ENCODE measurements at regions not wholly inside any gene's neighbourhood (a gene's known extent, or its start where the extent isn't known, plus 50 kb on each side); places are given as distances from the start of the nearest gene placed in this dataset.

DNA sequence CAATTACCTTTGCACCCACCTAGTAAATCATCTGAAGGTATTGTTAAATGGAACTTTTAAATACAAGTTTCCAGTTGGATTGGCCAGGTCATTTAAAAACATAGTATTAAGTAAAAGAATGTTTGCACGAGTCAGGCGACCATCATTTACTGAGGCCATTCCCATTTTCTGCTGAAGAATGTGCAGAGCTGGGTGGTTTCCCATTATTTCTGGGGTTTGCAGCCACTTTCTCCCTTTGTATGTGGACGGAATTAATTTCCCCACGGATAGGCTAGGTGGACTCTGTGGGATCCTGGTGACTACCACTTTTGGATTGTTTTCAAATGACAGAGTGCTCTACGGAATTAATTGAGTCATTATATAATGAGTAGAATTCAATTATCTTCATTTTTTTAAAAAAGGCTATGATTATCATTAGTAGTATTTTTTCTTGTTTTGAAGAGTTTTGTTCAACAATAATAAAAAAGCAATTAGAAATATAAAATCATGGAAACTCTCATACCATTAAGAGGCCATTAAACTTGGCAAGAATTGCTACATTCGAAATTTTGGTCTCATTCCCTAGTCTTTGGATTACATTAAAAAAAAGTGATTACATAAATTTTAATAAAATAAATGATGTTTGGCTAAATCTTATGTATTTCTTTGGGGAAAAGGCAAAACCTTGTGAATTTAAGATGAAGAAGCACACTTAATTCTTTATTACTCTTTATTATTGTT, 120.4 kb upstream of the FZD8 start:
- H3K9me3 ChIP-seq (ENCODE audit: control insufficient read depth in 2 of 2, insufficient read depth in 1 of 2, low read depth in 1 of 2, low read length in 1 of 2): no peaks in the 10 kb centered on the region
- peaks cover 0 to 2% of the 10 kb centered on the region in 2 donors for H3K4me1 ChIP-seq (ENCODE audit: control insufficient read depth in 2 of 2, insufficient read depth in 2 of 2, low read length in 1 of 2)
- no peaks in the 10 kb centered on the region for H3K27me3 ChIP-seq (ENCODE audit: control insufficient read depth in 1 of 2, insufficient read depth in 2 of 2, low read length in 2 of 2)
- no peak overlapping the region for H3K4me3 ChIP-seq (ENCODE audit: low read depth in 1 of 2, low read length in 2 of 2)
- H3K36me3 ChIP-seq (ENCODE audit: control insufficient read depth in 2 of 2, insufficient read depth in 2 of 2, low read length in 1 of 2): no peaks in the 10 kb centered on the region
- 78 to 81% methylated on average over 6 of the region's 6 CpGs for WGBS, 2 donors
- H3K27ac ChIP-seq (ENCODE audit: low read depth in 2 of 2, low read length in 1 of 2): no peak overlapping the region

- no peaks in the 10 kb centered on the region for H3K9me3 ChIP-seq (ENCODE audit: control insufficient read depth in 2 of 2, insufficient read depth in 1 of 2, low read depth in 1 of 2, low read length in 1 of 2)
- no peaks in the 10 kb centered on the region for H3K4me1 ChIP-seq (ENCODE audit: control insufficient read depth in 2 of 2, insufficient read depth in 2 of 2, low read length in 1 of 2)
- H3K4me3 ChIP-seq (ENCODE audit: low read depth in 1 of 2, low read length in 2 of 2): no peak overlapping the region
- H3K27ac ChIP-seq (ENCODE audit: low read depth in 2 of 2, low read length in 1 of 2): no peak overlapping the region
- no peaks in the 10 kb centered on the region for H3K27me3 ChIP-seq (ENCODE audit: control insufficient read depth in 1 of 2, insufficient read depth in 2 of 2, low read length in 2 of 2)
- H3K36me3 ChIP-seq (ENCODE audit: control insufficient read depth in 2 of 2, insufficient read depth in 2 of 2, low read length in 1 of 2): no peaks in the 10 kb centered on the region
- WGBS, 2 donors: 80 to 88% methylated on average over 9 of the region's 9 CpGs
Observed at GRCh38 chr10:35758076-35758475, 116.0 kb upstream of the FZD8 start.

- Histone ChIP-seq H3K36me3 (ENCODE audit: control insufficient read depth in 2 of 2, insufficient read depth in 2 of 2, low read length in 1 of 2) (no peaks in the 10 kb centered on the region), H3K4me3 (ENCODE audit: low read depth in 1 of 2, low read length in 2 of 2) (no peak overlapping the region), H3K27ac (ENCODE audit: low read depth in 2 of 2, low read length in 1 of 2) (no peak overlapping the region), H3K9me3 (ENCODE audit: control insufficient read depth in 2 of 2, insufficient read depth in 1 of 2, low read depth in 1 of 2, low read length in 1 of 2) (no peaks in the 10 kb centered on the region), H3K4me1 (ENCODE audit: control insufficient read depth in 2 of 2, insufficient read depth in 2 of 2, low read length in 1 of 2) (no peaks in the 10 kb centered on the region), H3K27me3 (ENCODE audit: control insufficient read depth in 1 of 2, insufficient read depth in 2 of 2, low read length in 2 of 2) (no peaks in the 10 kb centered on the region)
- WGBS, 2 donors: 87 to 89% methylated on average over 5 of the region's 5 CpGs
Observed at GRCh38 chr10:35754519-35754918, 112.4 kb upstream of the FZD8 start.

DNA sequence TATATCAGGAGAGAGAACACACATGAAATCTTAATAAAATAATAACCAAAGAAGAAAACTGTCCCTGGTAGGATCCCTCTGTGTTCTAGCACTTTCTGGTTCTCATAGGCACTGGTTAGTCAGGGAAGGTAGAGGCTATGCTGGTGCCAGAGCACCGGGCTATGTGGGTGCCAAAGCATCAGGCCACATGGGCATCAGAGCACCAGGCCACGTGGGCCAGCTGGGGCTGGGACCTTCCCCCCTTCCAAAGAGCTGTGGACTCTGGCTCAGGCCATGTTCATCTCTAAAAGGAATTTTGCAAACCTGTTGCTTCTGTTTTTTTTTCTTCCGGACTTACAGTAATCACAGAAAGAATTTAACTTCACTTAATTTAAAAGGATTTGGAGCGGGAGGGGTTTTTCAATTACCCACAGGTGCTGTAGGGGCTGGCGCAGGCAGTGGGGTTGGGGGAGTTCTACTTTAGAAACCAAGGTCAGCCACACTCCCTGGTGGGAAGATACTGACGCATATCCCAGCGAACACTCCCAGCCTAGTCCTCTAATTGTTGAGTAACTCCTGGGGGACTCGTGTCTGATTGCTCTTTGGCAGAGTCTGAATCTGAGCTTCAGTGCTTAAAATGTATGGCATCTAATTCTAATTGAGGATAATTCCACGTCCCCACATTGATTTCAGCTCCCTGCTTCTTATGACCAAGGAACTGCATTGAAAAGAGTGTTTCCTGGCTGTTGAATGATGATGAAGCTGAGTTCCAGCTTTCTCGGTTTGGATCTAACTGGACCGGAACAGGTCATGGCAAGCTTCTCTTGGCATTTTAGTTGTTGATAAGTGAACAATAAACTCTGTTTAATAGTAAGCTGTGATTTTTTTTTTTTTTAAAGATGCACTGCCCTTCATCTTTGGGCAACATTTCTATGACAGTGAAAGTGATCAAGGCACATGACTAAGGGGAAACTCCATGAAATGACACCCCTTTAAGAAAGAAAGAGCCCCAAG, 110.7 kb upstream of the FZD8 start:
- 55 to 63% methylated on average over 11 of the region's 11 CpGs for WGBS, 2 donors
- Histone ChIP-seq H3K4me1 (ENCODE audit: control insufficient read depth in 2 of 2, insufficient read depth in 2 of 2, low read length in 1 of 2) (no peaks in the 10 kb centered on the region), H3K36me3 (ENCODE audit: control insufficient read depth in 2 of 2, insufficient read depth in 2 of 2, low read length in 1 of 2) (no peaks in the 10 kb centered on the region), H3K9me3 (ENCODE audit: control insufficient read depth in 2 of 2, insufficient read depth in 1 of 2, low read depth in 1 of 2, low read length in 1 of 2) (no peaks in the 10 kb centered on the region), H3K27me3 (ENCODE audit: control insufficient read depth in 1 of 2, insufficient read depth in 2 of 2, low read length in 2 of 2) (no peaks in the 10 kb centered on the region), H3K27ac (ENCODE audit: low read depth in 2 of 2, low read length in 1 of 2) (no peak overlapping the region), H3K4me3 (ENCODE audit: low read depth in 1 of 2, low read length in 2 of 2) (no peak overlapping the region)

DNA sequence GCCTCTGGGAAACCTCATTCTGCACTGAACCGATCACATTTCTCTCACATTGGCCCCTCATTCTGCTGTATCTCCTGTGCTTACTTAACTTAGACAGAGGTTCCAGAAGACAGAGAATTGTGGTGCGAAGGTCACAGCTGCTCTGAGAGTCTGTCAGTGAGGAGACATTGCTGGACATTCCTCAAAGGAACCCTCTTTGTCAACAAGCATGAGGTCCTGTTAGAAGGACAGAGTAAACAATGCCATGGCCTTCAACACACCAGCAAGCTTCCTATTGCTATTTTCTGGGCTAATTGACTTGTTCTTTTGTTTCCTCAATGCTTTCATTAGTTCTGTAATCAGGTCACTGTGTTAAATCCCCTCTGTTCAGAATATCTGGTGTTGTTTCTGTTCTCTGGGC, 109.3 kb upstream of the FZD8 start:
- WGBS, 2 donors: 71 to 87% methylated on average over 2 of the region's 2 CpGs
- no peaks in the 10 kb centered on the region for H3K4me1 ChIP-seq (ENCODE audit: control insufficient read depth in 2 of 2, insufficient read depth in 2 of 2, low read length in 1 of 2)
- H3K27me3 ChIP-seq (ENCODE audit: control insufficient read depth in 1 of 2, insufficient read depth in 2 of 2, low read length in 2 of 2): no peaks in the 10 kb centered on the region
- H3K4me3 ChIP-seq (ENCODE audit: low read depth in 1 of 2, low read length in 2 of 2): no peak overlapping the region
- H3K9me3 ChIP-seq (ENCODE audit: control insufficient read depth in 2 of 2, insufficient read depth in 1 of 2, low read depth in 1 of 2, low read length in 1 of 2): no peaks in the 10 kb centered on the region
- no peak overlapping the region for H3K27ac ChIP-seq (ENCODE audit: low read depth in 2 of 2, low read length in 1 of 2)
- no peaks in the 10 kb centered on the region for H3K36me3 ChIP-seq (ENCODE audit: control insufficient read depth in 2 of 2, insufficient read depth in 2 of 2, low read length in 1 of 2)

- Histone ChIP-seq H3K9me3 (ENCODE audit: control insufficient read depth in 2 of 2, insufficient read depth in 1 of 2, low read depth in 1 of 2, low read length in 1 of 2) (no peaks in the 10 kb centered on the region), H3K36me3 (ENCODE audit: control insufficient read depth in 2 of 2, insufficient read depth in 2 of 2, low read length in 1 of 2) (no peaks in the 10 kb centered on the region), H3K27ac (ENCODE audit: low read depth in 2 of 2, low read length in 1 of 2) (no peak overlapping the region), H3K4me1 (ENCODE audit: control insufficient read depth in 2 of 2, insufficient read depth in 2 of 2, low read length in 1 of 2) (no peaks in the 10 kb centered on the region), H3K4me3 (ENCODE audit: low read depth in 1 of 2, low read length in 2 of 2) (no peak overlapping the region), H3K27me3 (ENCODE audit: control insufficient read depth in 1 of 2, insufficient read depth in 2 of 2, low read length in 2 of 2) (no peaks in the 10 kb centered on the region)
- WGBS, 2 donors: 78 to 87% methylated on average over 6 of the region's 6 CpGs
Observed at GRCh38 chr10:35749230-35749629, 107.1 kb upstream of the FZD8 start.

GRCh38 chr10:35745617-35746403, 103.7 kb upstream of the FZD8 start:
- Histone ChIP-seq H3K27ac (ENCODE audit: low read depth in 2 of 2, low read length in 1 of 2) (no peak overlapping the region), H3K9me3 (ENCODE audit: control insufficient read depth in 2 of 2, insufficient read depth in 1 of 2, low read depth in 1 of 2, low read length in 1 of 2) (no peaks in the 10 kb centered on the region), H3K4me3 (ENCODE audit: low read depth in 1 of 2, low read length in 2 of 2) (no peak overlapping the region), H3K4me1 (ENCODE audit: control insufficient read depth in 2 of 2, insufficient read depth in 2 of 2, low read length in 1 of 2) (no peaks in the 10 kb centered on the region), H3K27me3 (ENCODE audit: control insufficient read depth in 1 of 2, insufficient read depth in 2 of 2, low read length in 2 of 2) (no peaks in the 10 kb centered on the region), H3K36me3 (ENCODE audit: control insufficient read depth in 2 of 2, insufficient read depth in 2 of 2, low read length in 1 of 2) (no peaks in the 10 kb centered on the region)
- WGBS, 2 donors: 85 to 90% methylated on average over 4 of the region's 4 CpGs

DNA sequence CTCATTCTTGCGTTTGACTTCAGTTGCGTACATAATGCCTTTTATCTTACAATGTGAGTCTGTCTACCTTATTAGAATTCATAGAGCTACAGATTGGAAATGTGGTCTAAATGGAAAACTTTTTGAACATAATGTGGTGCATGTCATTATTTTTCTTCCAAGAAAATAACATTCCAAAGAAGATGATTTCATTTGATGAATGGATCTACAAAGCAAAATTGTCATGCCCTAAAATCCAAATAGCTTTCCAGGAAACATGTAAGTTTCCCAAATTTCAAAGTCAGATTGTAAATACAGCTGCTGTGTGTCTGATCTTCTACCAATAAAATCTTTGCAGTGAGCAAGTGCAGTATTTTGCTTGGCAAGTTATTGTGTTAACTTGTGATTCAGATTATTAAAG, 101.8 kb upstream of the FZD8 start:
- Histone ChIP-seq H3K27ac (ENCODE audit: low read depth in 2 of 2, low read length in 1 of 2) (no peak overlapping the region), H3K36me3 (ENCODE audit: control insufficient read depth in 2 of 2, insufficient read depth in 2 of 2, low read length in 1 of 2) (no peaks in the 10 kb centered on the region), H3K4me1 (ENCODE audit: control insufficient read depth in 2 of 2, insufficient read depth in 2 of 2, low read length in 1 of 2) (no peaks in the 10 kb centered on the region), H3K4me3 (ENCODE audit: low read depth in 1 of 2, low read length in 2 of 2) (no peak overlapping the region), H3K27me3 (ENCODE audit: control insufficient read depth in 1 of 2, insufficient read depth in 2 of 2, low read length in 2 of 2) (no peaks in the 10 kb centered on the region), H3K9me3 (ENCODE audit: control insufficient read depth in 2 of 2, insufficient read depth in 1 of 2, low read depth in 1 of 2, low read length in 1 of 2) (no peaks in the 10 kb centered on the region)
- 63 to 73% methylated on average over 2 of the region's 2 CpGs for WGBS, 2 donors

DNA sequence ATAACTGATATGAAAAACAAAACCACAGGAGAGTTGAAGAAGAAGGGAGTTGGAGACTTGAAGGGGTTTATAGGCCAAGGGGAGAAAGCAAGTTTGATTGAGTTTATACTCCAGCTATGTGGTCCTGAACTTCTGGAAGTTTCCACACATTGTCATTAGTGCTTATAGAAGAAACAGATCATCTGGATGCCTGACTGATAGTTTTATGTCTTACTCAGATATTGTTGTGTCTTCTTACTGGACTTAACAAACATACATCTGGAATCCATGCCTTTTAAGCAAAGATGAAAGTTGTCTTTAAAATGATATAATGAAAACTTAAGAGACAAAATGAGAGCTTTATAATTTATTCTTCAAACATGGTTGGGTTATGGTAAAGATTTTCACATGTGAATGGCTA, 101.3 kb upstream of the FZD8 start:
- no peak overlapping the region for H3K4me3 ChIP-seq (ENCODE audit: low read depth in 1 of 2, low read length in 2 of 2)
- H3K27me3 ChIP-seq (ENCODE audit: control insufficient read depth in 1 of 2, insufficient read depth in 2 of 2, low read length in 2 of 2): no peaks in the 10 kb centered on the region
- no peak overlapping the region for H3K27ac ChIP-seq (ENCODE audit: low read depth in 2 of 2, low read length in 1 of 2)
- no peaks in the 10 kb centered on the region for H3K4me1 ChIP-seq (ENCODE audit: control insufficient read depth in 2 of 2, insufficient read depth in 2 of 2, low read length in 1 of 2)
- no peaks in the 10 kb centered on the region for H3K9me3 ChIP-seq (ENCODE audit: control insufficient read depth in 2 of 2, insufficient read depth in 1 of 2, low read depth in 1 of 2, low read length in 1 of 2)
- no peaks in the 10 kb centered on the region for H3K36me3 ChIP-seq (ENCODE audit: control insufficient read depth in 2 of 2, insufficient read depth in 2 of 2, low read length in 1 of 2)
